Ascending aorta (tissue), 2 donors: ENCODE measurements at regions not wholly inside any gene's neighbourhood (a gene's known extent, or its start where the extent isn't known, plus 50 kb on each side); places are given as distances from the start of the nearest gene placed in this dataset.
A peak's percentile ranks its signal among the peaks of the same experiment; 100 is the strongest.
"Not testable (repeated sequence)": the region's sequence is repeated elsewhere in the genome, so short reads cannot be mapped to it uniquely, and the experiment has no call there.

ENCODE experiments used
- DNase-seq, 2 donors: peaks; one replicate each; pipeline ENCODE4 v3.0.0-alpha.2; 2019; ENCODE audit warnings: low spot score in 2 of 2
- H3K27ac ChIP-seq, 2 donors: fragments of 200-600 bp; sonication (generic); one replicate each; pipeline ENCODE4 v1.5.1; 2016 to 2017; ENCODE audit warnings: mild to moderate bottlenecking in 1 of 2
- H3K27me3 ChIP-seq: fragments of 200-600 bp; sonication (generic); one replicate; pipeline ENCODE4 v1.5.1; 2017
- H3K36me3 ChIP-seq, 2 donors: fragments of 200-600 bp; sonication (generic); one replicate each; pipeline ENCODE4 v1.5.1; 2016
- H3K4me1 ChIP-seq, 2 donors: fragments of 200-600 bp; sonication (generic); one replicate each; pipeline ENCODE4 v1.5.1; 2016 to 2017; ENCODE audit warnings: mild to moderate bottlenecking in 1 of 2
- H3K4me3 ChIP-seq, 2 donors: fragments of 200-600 bp; sonication (generic); one replicate each; pipeline ENCODE4 v1.5.1; 2016 to 2017; ENCODE audit warnings: mild to moderate bottlenecking in 1 of 2
- H3K9me3 ChIP-seq, 2 donors: fragments of 200-600 bp; sonication (generic); one replicate each; pipeline ENCODE4 v1.5.1; 2016
- CTCF ChIP-seq, 3 experiments: fragments of 200-600 bp in 2 of 3; fragments of 450-650 bp in 1 of 3; sonication (generic) in 2 of 3; IDR thresholded peaks; one replicate each; pipeline ENCODE4 v1.5.1; 2016 to 2019; ENCODE audit warnings: antibody characterized with exemption in 3 of 3, mild to moderate bottlenecking in 1 of 3, moderate library complexity in 1 of 3
- intact Hi-C: fragments of 100-400 bp; cut with DNase I; formaldehyde crosslinking; loops from one replicate; pipeline ENCODE4 v1.15.1; 2023

DNA sequence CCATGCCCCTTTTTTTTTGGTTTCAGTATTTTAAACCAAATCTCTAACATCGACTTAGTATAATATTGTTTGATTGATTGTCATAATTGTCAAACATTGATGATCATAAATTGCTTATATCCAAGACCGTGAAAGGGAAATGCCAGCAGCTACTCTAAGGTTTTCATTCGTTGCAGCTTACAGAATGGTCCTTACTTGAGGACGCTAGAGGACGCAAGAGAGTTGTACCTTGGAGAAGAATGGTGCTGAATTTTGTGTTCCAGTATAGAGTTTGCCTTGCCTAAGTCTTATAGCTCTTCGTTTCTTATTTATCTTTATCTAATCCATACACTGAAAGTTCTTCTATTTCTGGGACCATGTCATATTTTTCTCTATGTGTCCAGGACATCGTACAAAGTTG is 675.6 kb upstream of the DEFB115 start:
- H3K9me3 ChIP-seq, DNase-seq, intact Hi-C loops, H3K4me3 ChIP-seq, H3K27ac ChIP-seq, H3K4me1 ChIP-seq, H3K36me3 ChIP-seq, H3K27me3 ChIP-seq: not testable (repeated sequence)

- H3K9me3 ChIP-seq, H3K4me1 ChIP-seq, H3K4me3 ChIP-seq, intact Hi-C loops, H3K36me3 ChIP-seq, H3K27me3 ChIP-seq, H3K27ac ChIP-seq, DNase-seq: not testable (repeated sequence)
Observed at GRCh38 chr20:30584403-30584802, 673.1 kb upstream of the DEFB115 start.

- intact Hi-C loops, H3K36me3 ChIP-seq, H3K27me3 ChIP-seq, DNase-seq, H3K4me1 ChIP-seq, H3K9me3 ChIP-seq, H3K27ac ChIP-seq: not testable (repeated sequence)
- peak overlapping the region in 1 of 2 donors; percentile 69 for H3K4me3 ChIP-seq
- peak; percentile 5 to 55 (median 49) for TF ChIP-seq CTCF (IDR thresholded peaks at IDR 0.05)
Observed at GRCh38 chr20:30585244-30585796, 672.1 kb upstream of the DEFB115 start.

DNA sequence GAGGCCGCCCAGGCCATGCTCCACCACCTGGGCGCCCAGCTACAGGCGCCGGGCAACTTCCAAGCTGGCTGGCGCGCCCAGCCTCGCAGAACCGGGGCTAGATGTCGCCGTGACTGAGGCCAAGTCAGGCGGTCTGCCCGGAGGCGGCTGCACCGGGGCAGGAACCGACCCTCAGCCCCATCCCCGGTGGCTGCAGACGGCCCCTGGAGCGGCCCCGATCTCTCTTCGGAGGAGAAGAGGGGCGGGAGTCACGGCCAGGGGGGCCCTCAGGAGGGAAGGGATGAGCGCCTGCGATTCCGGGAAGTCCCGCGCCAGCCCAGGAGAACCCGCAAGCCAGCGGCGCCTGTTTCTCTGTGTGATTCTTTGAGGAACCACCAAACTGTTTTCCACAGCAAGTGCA is 671.3 kb upstream of the DEFB115 start:
- intact Hi-C loops, H3K9me3 ChIP-seq, H3K27ac ChIP-seq, H3K4me1 ChIP-seq, H3K36me3 ChIP-seq, H3K27me3 ChIP-seq, DNase-seq: not testable (repeated sequence)
- H3K4me3 ChIP-seq: peak overlapping the region in 1 of 2 donors; percentile 69

- Histone ChIP-seq H3K9me3 (no peaks in the 10 kb centered on the region), H3K36me3 (no peaks in the 10 kb centered on the region), H3K4me1 (no peaks in the 10 kb centered on the region), H3K4me3 (no peak overlapping the region), H3K27ac (no peak overlapping the region), H3K27me3 (no peaks in the 10 kb centered on the region)
- intact Hi-C loops: no loop called here
- TF ChIP-seq CTCF (IDR thresholded peaks at IDR 0.05): no peak
- no peak for DNase-seq
Observed at GRCh38 chr20:30593572-30593971, 663.9 kb upstream of the DEFB115 start.

DNA sequence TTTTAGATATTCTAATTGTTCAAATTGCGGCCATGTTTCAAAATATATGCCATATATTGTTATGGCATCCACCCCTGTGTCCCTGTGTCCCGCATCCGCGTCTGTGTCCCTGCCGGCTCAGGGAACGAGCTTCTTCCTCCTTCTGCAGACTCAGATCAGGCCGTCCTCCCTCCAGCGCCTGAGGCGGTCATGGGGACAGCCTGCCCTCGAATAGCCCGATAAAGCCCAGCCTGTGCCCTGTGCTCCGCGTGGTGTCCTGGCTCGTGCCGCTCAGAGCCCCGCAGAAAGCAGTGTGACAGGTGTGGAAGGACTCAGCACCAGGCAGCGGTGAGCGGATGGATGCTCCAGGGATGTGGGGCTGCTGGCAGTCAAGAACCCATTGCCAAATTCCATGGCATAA is 663.4 kb upstream of the DEFB115 start:
- Histone ChIP-seq H3K36me3 (no peaks in the 10 kb centered on the region), H3K4me1 (no peaks in the 10 kb centered on the region), H3K27ac (no peak overlapping the region), H3K27me3 (no peaks in the 10 kb centered on the region), H3K9me3 (no peaks in the 10 kb centered on the region), H3K4me3 (no peak overlapping the region)
- TF ChIP-seq CTCF (IDR thresholded peaks at IDR 0.05): no peak
- intact Hi-C loops: no loop called here
- DNase-seq: no peak

DNA sequence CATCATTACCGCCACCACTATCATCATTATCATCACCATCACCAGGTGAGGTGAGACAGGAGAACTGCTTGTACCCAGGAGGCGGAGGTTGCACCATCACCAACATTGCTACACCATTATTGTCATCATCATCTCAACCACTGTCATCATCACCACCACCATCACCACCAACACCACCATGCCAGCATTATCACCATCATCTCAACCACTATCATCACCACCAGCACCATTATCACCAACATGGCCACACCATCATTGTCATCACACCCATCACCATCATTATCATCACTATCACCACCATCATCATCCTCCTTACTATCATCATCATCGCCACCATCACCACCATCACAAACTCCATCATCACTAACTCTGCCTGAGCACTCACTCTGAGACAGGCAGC is 661.8 kb upstream of the DEFB115 start:
- DNase-seq: no peak
- Histone ChIP-seq H3K27ac (no peak overlapping the region), H3K9me3 (no peaks in the 10 kb centered on the region), H3K27me3 (no peaks in the 10 kb centered on the region), H3K4me1 (no peaks in the 10 kb centered on the region), H3K36me3 (no peaks in the 10 kb centered on the region), H3K4me3 (no peak overlapping the region)
- no peak for TF ChIP-seq CTCF (IDR thresholded peaks at IDR 0.05)
- intact Hi-C loops: no loop called here

- H3K4me3 ChIP-seq, DNase-seq, intact Hi-C loops, H3K27ac ChIP-seq, H3K4me1 ChIP-seq, H3K9me3 ChIP-seq, H3K36me3 ChIP-seq, H3K27me3 ChIP-seq: not testable (repeated sequence)
Observed at GRCh38 chr20:30597429-30597828, 660.0 kb upstream of the DEFB115 start.
